Anterior cingulate cortex (tissue), 58 donors: ENCODE measurements at regions not wholly inside any gene's neighbourhood (a gene's known extent, or its start where the extent isn't known, plus 50 kb on each side); places are given as distances from the start of the nearest gene placed in this dataset.
A peak's percentile ranks its signal among the peaks of the same experiment; 100 is the strongest.

Source experiments
- DNase-seq, 58 donors: peaks; one replicate each; lab custom pipeline; 2025; lab: John Stamatoyannopoulos, UW

DNA sequence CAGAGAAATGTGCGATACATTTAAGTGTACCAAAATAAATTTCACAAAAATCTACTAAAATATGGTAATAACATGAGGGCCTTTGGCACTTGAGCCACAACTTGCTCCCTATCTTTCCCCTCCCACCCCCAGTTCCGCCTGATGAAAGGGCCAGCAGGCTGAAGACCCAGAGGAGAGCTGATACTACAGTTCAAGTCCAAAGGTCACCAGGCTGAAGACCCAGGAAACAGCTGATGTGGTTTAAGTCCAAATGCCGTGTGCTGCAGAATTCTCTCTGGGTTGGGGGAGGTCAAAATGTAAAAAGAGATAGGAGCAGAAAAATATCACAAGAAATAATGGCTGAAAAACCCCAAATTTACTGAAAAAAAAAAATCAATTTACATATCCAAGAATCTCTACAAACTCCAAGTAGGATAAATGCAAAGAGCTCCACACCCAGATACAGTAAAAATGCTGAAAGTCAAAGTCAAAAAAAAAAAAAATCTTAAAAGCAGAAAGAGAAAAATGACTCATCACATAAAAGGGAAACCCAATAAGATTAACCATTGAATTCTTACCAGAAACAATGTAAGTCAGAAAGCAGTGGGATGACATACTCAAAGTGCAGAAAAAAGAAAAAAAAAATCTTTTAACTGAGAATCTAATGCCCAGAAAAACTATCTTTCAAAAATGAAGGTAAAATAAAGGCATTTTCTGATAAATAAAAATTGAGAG, 452.1 kb upstream of the ASIC2 start:
- no peak for DNase-seq

GRCh38 chr17:33749171-33749570, 456.1 kb upstream of the ASIC2 start:
- DNase-seq, result no peak

DNA sequence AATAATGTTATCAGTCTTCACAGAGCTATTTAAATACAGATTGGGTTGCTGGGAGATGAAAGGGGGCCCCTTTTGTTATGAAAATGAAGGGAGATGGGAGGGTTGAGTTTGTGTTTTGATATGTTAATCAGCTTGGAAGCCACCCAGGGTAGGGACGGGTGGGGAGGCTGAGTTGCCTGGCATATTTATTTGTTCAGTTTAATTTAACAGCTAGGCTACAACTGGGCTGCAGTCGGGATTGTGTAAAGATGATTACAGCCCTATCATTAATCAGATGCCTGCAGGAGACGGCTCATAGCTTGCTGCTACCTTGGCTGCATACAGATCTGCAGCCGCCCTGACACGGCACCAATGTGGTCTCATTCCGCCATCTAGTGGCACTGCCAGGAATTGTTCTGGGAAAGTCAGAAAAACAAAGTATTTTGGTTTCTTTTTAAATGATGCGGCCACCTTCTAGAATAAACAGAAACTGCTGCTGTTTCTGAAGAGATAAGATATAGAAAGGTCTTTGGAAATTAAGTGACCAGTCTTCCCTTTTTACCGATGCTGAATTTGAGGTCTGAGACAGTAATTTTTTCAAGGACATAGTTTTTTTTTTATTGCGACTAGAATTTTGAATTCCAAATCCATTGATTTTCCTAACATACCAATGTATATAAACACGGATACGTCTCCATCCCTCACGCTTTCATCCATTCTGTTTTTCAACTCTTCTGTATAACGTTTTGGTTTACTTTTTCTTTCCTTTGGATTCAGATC, 458.0 kb upstream of the ASIC2 start:
- peak in 54 of 58 donors; percentile 2 to 83 (median 47) for DNase-seq

DNA sequence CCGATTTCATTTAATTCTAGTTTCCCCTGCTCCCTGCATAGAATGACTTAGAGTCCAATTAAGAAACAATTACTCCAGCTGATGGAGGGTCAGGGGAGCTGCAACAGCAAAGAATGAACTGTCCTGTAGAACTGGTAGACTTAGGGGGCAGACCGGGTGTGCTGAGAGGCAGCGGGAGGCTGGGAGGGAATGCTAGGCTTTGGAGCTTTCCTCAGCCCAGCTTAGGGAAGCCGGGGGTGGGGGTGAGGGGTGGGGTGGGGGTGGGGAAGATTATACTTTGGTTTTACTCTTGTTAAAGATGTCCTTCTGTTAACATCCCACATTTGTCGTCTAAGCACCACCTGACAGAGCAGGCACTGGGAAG, 458.6 kb upstream of the ASIC2 start:
- peak in 1 of 58 donors; percentile 5 for DNase-seq

DNA sequence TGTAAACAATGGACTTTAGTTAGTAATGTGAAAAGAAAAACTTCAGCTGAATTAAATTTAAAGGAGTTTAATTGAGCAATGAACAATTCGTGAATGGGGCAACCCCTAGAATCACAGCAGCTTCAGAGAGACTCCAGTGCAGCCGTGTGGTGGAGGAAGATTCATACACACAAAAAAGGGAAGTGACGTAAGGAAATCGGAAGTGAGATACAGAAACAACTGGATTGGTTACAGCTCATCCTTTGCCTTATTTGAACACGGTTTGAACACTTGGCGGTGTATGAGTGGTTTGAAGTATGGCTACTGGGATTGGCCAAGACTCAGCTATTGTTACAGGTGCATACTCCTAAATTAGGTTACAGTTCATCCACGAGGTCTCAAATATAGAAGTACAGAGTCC, 460.4 kb upstream of the ASIC2 start:
- DNase-seq, result no peak

DNA sequence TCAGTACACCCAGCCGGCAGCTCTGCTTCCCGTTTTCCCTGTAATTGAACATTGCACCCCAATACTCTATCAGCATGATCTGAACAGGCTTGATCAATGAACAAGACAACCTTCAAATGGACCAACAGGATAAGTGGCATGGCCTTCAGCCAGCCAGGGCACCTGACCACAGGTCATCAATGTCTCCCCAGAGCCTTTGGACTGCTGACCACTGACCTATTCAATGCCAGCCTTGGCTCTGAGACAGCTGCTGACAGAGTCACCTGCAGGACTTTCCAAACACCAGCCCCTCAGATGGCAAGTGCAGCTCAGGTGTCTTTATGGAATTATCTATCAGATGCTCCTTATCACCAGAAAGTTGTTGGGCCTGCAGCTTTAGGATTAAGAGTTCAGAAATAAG, 462.9 kb upstream of the ASIC2 start:
- DNase-seq, result no peak

DNA sequence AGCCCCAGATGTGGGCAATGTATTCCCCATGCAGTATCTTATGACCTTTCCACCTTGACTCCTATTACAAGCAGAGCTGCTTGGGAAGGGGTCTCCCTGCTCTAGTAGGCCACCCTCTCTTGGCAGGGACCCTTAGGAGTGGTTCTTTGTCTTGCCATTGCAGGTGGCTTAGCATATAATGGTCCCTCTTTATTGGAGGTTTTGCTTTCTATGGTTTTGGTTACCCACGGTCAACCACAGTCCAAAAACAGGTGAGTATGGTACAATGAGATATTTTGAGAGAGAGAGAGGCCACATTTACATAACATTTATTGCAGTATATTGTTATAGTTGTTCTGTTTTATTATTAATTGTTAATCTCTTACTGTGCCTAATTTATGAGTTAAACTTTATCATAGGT, 472.8 kb upstream of the ASIC2 start:
- DNase-seq, result no peak

- no peak for DNase-seq
These were observed 473.6 kb upstream of the ASIC2 start for GRCh38 chr17:33766721-33767120.

- peak in 5 of 58 donors; percentile 1 to 16 (median 3) for DNase-seq
These were observed 476.0 kb upstream of the ASIC2 start for GRCh38 chr17:33769066-33769465.

DNA sequence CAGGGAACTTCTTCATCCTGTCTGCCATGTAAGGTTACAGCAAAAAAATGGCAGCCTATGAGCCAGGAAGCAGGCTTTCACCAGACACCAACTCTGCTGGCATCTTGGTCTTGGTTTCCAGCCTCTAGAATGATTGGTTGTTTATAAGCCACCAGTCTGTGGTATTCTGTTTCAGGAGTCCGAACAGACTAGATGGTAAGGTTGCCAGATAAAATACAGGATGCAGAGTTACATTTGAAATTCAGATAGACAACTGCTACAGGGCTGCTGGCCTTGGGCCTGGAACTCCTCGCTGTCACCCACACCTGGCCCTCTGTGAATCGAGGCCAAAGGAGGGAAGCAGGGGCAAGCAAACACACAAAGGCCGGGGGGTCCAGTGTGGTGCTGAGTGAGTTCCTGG, 478.8 kb upstream of the CCL2 start:
- no peak for DNase-seq

DNA sequence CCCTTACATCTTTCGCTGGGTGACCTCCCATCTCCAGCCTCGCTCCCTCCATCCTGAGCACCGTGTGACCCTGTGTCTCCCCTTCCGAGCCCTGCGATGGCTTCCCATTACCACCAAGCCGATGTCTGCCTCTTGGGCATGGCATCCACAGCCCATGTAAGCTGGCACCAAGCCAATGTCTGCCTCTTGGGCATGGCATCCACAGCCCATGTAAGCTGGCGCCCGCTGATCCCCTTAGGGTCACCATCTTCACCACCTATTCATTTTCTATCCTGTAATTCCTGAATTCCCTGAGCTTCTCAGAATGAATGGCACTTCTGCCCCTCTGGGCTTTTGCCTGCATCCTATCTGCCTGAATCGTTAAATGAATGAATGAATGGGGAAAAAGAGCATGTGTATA, 478.2 kb upstream of the CCL2 start:
- DNase-seq, result no peak

GRCh38 chr17:33777674-33778073, 477.4 kb upstream of the CCL2 start:
- no peak for DNase-seq

- no peak for DNase-seq
These were observed 476.4 kb upstream of the CCL2 start for GRCh38 chr17:33778505-33779233.

DNA sequence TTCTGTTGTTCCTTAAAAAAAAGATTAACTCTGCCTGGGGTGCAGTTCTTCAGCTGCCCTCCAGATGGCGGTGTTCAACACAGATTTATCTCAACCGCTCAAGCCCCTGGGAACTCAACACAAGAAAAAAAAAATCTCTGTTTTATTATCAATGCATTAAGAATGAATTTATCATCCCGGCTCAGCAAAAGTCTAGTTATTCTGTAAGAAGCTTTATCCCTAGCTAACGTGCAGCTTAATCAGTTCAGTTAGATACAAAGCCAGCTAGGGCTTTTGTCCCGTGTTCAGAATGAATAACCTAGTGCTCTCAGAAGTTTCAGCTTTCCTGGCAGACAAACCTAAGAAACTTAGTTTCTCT, 475.9 kb upstream of the CCL2 start:
- DNase-seq, result peak in 44 of 58 donors; percentile 2 to 76 (median 14)

GRCh38 chr17:33785281-33785680, 469.8 kb upstream of the CCL2 start:
- no peak for DNase-seq

DNA sequence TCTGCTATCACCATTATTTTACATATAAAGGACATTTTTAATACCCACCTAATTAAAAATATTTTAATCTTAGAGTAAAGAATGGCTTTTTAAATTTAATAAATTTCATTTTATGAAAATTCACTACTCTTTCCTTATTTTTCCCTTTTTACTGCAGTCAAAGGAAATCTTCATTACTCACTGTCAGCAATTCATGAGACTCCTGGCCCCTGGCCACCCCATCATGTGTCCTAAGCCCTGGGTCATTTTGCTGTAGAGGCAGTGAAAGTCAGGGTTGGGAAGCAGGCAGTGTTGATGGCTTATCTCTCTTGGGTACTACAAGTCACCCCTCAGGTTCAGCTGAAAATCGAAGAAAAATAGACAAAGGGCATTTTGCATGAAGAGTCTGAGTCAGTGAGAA, 468.6 kb upstream of the CCL2 start:
- no peak for DNase-seq

DNA sequence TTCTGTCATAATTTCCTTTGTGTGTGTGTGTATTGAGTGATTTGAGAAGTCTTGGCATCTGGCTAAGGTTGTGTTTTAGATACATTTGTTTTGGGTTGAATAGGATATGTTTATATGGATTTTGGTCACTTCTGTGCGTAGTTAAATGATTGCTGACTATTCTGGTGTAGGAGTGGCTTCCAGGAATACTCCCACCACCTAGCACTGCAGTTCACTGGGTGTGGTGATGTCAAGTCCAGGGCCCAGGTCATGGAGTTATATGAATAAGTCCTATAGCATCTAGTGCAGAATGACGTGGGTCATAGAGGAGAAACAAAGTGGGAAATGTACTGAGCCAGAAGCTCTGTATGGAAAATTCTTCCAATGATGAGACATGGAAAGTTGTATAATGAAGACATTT, 465.4 kb upstream of the CCL2 start:
- no peak for DNase-seq

DNA sequence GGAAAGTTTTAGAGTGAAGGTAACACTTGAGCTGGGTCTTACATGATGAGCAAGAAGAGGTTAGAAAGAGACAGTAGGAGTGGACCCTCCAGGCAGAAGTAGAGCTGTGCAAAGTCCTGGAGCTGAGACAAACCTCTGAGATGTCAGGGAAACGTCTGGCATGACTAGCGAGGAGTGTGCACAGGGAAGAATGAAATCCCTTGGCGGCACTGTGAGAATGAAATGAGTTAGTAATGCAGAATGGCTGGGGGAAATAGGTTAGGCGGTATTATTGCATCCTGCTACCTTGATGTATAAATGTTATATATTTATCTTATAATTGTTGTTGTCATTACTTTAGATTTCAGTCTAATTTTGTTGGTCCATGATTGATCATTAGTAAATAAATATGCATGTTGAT, 457.9 kb upstream of the CCL2 start:
- no peak for DNase-seq

DNA sequence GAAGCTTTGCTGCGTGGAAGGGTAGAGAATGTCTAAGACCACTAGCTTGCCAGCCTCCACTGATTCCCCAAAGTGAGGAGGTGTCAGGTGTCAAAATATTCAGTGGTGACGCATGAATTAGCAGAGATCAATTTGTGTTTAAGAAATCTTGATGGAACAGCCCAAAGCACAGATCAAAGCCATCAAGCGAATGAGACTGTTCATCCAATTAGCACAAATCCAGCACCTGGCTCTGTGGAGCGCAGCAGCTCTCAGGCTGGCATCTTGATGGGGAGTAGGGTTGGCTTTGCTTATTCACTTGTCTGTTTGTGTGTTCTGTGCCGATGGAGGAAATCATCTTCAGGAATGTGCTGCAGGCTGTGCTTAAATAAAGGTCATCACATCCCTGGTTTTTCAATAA, 456.8 kb upstream of the CCL2 start:
- DNase-seq, result peak in 1 of 58 donors; percentile 17

DNA sequence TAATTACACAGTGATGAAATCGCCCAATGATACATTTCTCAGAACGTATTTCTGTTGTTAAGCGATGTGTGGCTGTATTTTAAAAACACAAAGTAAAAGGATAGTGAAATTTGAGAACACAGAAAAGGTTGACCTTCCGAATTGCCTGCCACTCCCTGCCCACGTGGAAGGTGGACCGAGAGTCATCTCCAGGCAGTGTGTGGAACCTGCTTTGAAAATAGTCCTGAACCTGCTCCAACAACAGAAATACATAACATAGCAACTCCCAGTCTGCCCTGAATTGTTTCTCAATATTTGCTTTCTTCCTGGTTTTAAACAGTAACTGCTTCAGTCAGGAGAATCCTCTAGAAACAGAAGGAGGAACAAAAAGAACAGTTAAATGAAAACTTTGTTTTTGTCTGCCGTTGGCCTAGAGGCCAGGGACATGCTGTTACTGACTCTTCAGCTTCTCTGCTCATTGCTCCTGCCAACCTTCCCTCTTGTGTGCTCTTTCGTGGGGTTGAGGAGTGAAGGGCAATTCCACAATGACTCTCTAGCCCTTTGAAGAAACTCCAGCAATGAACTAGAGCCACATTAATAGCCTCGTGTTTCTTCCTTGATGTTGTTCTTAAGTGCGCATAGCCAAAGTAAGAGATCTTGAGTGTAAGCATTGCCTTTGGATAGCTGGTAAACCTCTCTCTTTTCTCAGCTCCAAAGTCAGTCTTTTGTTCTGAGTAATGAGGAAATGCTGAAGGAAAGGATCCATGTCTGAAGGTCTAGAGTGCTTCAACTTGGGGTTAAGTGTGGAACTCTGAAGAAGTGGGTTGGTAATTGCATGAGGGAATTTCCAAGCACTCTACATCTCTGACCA, 452.5 kb upstream of the CCL2 start:
- DNase-seq, result no peak

- no peak for DNase-seq
These were observed 451.8 kb upstream of the CCL2 start for GRCh38 chr17:33803199-33803685.
